Body of pancreas (tissue), 4 donors: ENCODE measurements at regions not wholly inside any gene's neighbourhood (a gene's known extent, or its start where the extent isn't known, plus 50 kb on each side); places are given as distances from the start of the nearest gene placed in this dataset.

Source experiments
- POLR2A ChIP-seq, 3 donors: fragments of 450-650 bp; IDR thresholded peaks; one replicate each; pipeline ENCODE4 v1.6.1; 2016; ENCODE audit warnings: antibody characterized with exemption in 3 of 3, mild to moderate bottlenecking in 2 of 3
- TF ChIP-seq, protein P1 (sequence below), 7 experiments: fragments of 450-650 bp in 4 of 7; fragments of 200-600 bp in 3 of 7; sonication (generic) in 3 of 7; IDR thresholded peaks; one replicate each; pipeline ENCODE4 v1.5.1; 2016 to 2019; ENCODE audit warnings: antibody characterized with exemption in 7 of 7

DNA sequence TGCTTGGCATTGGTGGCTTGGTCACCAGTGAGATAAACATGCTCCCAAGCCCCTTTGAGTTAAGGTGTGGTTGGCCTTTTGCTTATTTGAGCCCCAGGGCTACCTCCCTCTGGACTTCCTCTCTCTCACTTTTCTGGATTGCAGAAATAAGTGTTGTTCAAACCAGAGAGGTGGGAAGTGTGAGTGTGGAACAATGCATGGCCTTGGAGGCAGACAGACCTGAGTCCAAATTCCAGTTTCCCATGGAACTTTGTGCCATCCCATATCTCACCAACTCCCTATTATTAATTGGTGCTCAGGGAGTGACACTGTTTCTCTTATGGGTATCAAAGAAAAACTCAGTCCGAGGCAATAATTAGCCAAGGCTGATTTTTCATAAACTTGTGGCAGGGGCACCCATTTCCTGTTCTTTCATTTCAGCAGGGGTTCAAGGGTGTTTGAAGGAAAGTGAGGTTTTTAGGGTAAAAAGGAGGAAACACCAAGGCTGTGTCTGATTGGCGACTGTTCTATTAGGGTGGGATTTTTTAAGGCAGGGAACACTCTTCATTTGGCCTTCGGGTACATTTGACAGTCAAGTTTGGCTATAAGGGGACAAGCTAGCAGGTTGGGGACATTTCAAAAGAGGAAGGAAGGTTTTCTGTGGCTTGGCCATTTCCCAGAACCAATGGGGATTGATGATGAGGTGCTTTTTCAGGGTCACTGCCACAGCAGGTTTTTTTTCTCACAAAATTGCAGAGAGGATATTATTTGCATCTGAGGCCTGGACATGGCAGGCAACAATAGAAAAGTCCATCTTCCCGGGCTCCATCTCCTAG is 148.8 kb upstream of the NPY start:
- TF ChIP-seq, protein P1, sequence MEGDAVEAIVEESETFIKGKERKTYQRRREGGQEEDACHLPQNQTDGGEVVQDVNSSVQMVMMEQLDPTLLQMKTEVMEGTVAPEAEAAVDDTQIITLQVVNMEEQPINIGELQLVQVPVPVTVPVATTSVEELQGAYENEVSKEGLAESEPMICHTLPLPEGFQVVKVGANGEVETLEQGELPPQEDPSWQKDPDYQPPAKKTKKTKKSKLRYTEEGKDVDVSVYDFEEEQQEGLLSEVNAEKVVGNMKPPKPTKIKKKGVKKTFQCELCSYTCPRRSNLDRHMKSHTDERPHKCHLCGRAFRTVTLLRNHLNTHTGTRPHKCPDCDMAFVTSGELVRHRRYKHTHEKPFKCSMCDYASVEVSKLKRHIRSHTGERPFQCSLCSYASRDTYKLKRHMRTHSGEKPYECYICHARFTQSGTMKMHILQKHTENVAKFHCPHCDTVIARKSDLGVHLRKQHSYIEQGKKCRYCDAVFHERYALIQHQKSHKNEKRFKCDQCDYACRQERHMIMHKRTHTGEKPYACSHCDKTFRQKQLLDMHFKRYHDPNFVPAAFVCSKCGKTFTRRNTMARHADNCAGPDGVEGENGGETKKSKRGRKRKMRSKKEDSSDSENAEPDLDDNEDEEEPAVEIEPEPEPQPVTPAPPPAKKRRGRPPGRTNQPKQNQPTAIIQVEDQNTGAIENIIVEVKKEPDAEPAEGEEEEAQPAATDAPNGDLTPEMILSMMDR (IDR thresholded peaks at IDR 0.05) = no peak
- TF ChIP-seq POLR2A (IDR thresholded peaks at IDR 0.05) = no peak
